Activated T-helper 2 cell treated with anti-CD3 and anti-CD28 coated beads, Interferon-gamma antibody, Interleukin-2, Interleukin-4, amounts not matched to agents 10 μg/mL and 5 μg/mL and 100 μg/mL, durations not matched to agents 14 hours and 24 hours and 36 hours (primary cell): ENCODE measurements at regions not wholly inside any gene's neighbourhood (a gene's known extent, or its start where the extent isn't known, plus 50 kb on each side); places are given as distances from the start of the nearest gene placed in this dataset.

ENCODE experiments used
- DNase-seq: peaks from one replicate; pipeline ENCODE4 v3.0.0; 2021; ENCODE audit warnings: low spot score
- H3K27ac Mint-ChIP-seq: one replicate; pipeline ENCODE4 v1.8.0; 2021; ENCODE audit warnings: mixed read lengths
- H3K27me3 Mint-ChIP-seq: one replicate; pipeline ENCODE4 v1.8.0; 2021; ENCODE audit warnings: low read depth, mixed read lengths
- H3K36me3 Mint-ChIP-seq: one replicate; pipeline ENCODE4 v1.8.0; 2021; ENCODE audit warnings: low read depth, mixed read lengths
- H3K4me1 Mint-ChIP-seq: one replicate; pipeline ENCODE4 v1.8.0; 2021; ENCODE audit warnings: low read depth, mixed read lengths
- H3K4me3 Mint-ChIP-seq: one replicate; pipeline ENCODE4 v1.8.0; 2021; ENCODE audit warnings: low read depth, mild to moderate bottlenecking, moderate library complexity, mixed read lengths
- H3K9me3 Mint-ChIP-seq: one replicate; pipeline ENCODE4 v1.8.0; 2021; ENCODE audit warnings: mixed read lengths
- intact Hi-C: fragments of 100-400 bp; cut with micrococcal nuclease; formaldehyde crosslinking; loops from one replicate; pipeline ENCODE4 v1.15.1; 2023

- no peak overlapping the region for H3K4me3 Mint-ChIP-seq
- intact Hi-C loops = no loop called here
- DNase-seq = no peak
- H3K27me3 Mint-ChIP-seq = no peaks in the 10 kb centered on the region
- no peaks in the 10 kb centered on the region for H3K36me3 Mint-ChIP-seq
- no peak overlapping the region for H3K27ac Mint-ChIP-seq
- peaks cover 20% of the 10 kb centered on the region for H3K9me3 Mint-ChIP-seq
- H3K4me1 Mint-ChIP-seq = no peaks in the 10 kb centered on the region
Measured at GRCh38 chr2:22209545-22209944, 1085.8 kb downstream of the TDRD15 start.

GRCh38 chr2:22213237-22213636, 1089.5 kb downstream of the TDRD15 start:
- Mint-ChIP-seq H3K4me3 (no peak overlapping the region), H3K27me3 (no peaks in the 10 kb centered on the region), H3K27ac (no peak overlapping the region), H3K4me1 (no peaks in the 10 kb centered on the region), H3K9me3 (peaks cover 31% of the 10 kb centered on the region), H3K36me3 (no peaks in the 10 kb centered on the region)
- intact Hi-C loops = no loop called here
- no peak for DNase-seq

GRCh38 chr2:22215517-22215916, 1091.7 kb downstream of the TDRD15 start:
- Mint-ChIP-seq H3K4me1 (no peaks in the 10 kb centered on the region), H3K27me3 (no peaks in the 10 kb centered on the region), H3K27ac (no peak overlapping the region), H3K9me3 (peaks cover 34% of the 10 kb centered on the region), H3K4me3 (no peak overlapping the region), H3K36me3 (no peaks in the 10 kb centered on the region)
- no peak for DNase-seq
- intact Hi-C loops = no loop called here

- DNase-seq = no peak
- intact Hi-C loops = no loop called here
- no peaks in the 10 kb centered on the region for H3K36me3 Mint-ChIP-seq
- no peak overlapping the region for H3K27ac Mint-ChIP-seq
- no peak overlapping the region for H3K4me3 Mint-ChIP-seq
- no peaks in the 10 kb centered on the region for H3K27me3 Mint-ChIP-seq
- no peaks in the 10 kb centered on the region for H3K4me1 Mint-ChIP-seq
- peaks cover 40% of the 10 kb centered on the region for H3K9me3 Mint-ChIP-seq
Measured at GRCh38 chr2:22217881-22218280, 1094.1 kb downstream of the TDRD15 start.

GRCh38 chr2:22221006-22221405, 1097.2 kb downstream of the TDRD15 start:
- no peaks in the 10 kb centered on the region for H3K27me3 Mint-ChIP-seq
- intact Hi-C loops = no loop called here
- no peak overlapping the region for H3K27ac Mint-ChIP-seq

GRCh38 chr2:22238967-22239366, 1115.2 kb downstream of the TDRD15 start:
- intact Hi-C loops = no loop called here
- no peak overlapping the region for H3K4me3 Mint-ChIP-seq
- no peak overlapping the region for H3K27ac Mint-ChIP-seq
- H3K36me3 Mint-ChIP-seq = no peaks in the 10 kb centered on the region
- H3K9me3 Mint-ChIP-seq = peaks cover 23% of the 10 kb centered on the region
- no peaks in the 10 kb centered on the region for H3K4me1 Mint-ChIP-seq
- no peak for DNase-seq
- no peaks in the 10 kb centered on the region for H3K27me3 Mint-ChIP-seq

More at GRCh38 chr2:22221006-22221405, 1097.2 kb downstream of the TDRD15 start:
- Mint-ChIP-seq H3K4me3 (no peak overlapping the region), H3K9me3 (peaks cover 38% of the 10 kb centered on the region), H3K4me1 (no peaks in the 10 kb centered on the region), H3K36me3 (no peaks in the 10 kb centered on the region)
- DNase-seq = no peak

GRCh38 chr2:22247466-22247865, 1123.7 kb downstream of the TDRD15 start:
- Mint-ChIP-seq H3K9me3 (peaks cover 12% of the 10 kb centered on the region), H3K4me1 (no peaks in the 10 kb centered on the region), H3K27ac (no peak overlapping the region), H3K27me3 (no peaks in the 10 kb centered on the region), H3K4me3 (no peak overlapping the region), H3K36me3 (no peaks in the 10 kb centered on the region)
- no peak for DNase-seq
- intact Hi-C loops = no loop called here

GRCh38 chr2:22248851-22249250, 1125.1 kb downstream of the TDRD15 start:
- no peaks in the 10 kb centered on the region for H3K4me1 Mint-ChIP-seq
- no peak overlapping the region for H3K4me3 Mint-ChIP-seq
- H3K36me3 Mint-ChIP-seq = no peaks in the 10 kb centered on the region
- no peak for DNase-seq
- peaks cover 14% of the 10 kb centered on the region for H3K9me3 Mint-ChIP-seq
- no peak overlapping the region for H3K27ac Mint-ChIP-seq
- no peaks in the 10 kb centered on the region for H3K27me3 Mint-ChIP-seq
- intact Hi-C loops = no loop called here

GRCh38 chr2:22253171-22253570, 1129.4 kb downstream of the TDRD15 start:
- Mint-ChIP-seq H3K4me1 (no peaks in the 10 kb centered on the region), H3K36me3 (no peaks in the 10 kb centered on the region), H3K9me3 (peaks cover 17% of the 10 kb centered on the region), H3K4me3 (no peak overlapping the region), H3K27me3 (no peaks in the 10 kb centered on the region), H3K27ac (no peak overlapping the region)
- no peak for DNase-seq
- intact Hi-C loops = no loop called here

- intact Hi-C loops = no loop called here
- peaks cover 40% of the 10 kb centered on the region for H3K9me3 Mint-ChIP-seq
- no peaks in the 10 kb centered on the region for H3K4me1 Mint-ChIP-seq
- H3K27ac Mint-ChIP-seq = no peak overlapping the region
- no peak overlapping the region for H3K4me3 Mint-ChIP-seq
- no peaks in the 10 kb centered on the region for H3K27me3 Mint-ChIP-seq
- no peaks in the 10 kb centered on the region for H3K36me3 Mint-ChIP-seq
- no peak for DNase-seq
Measured at GRCh38 chr2:22261165-22261564, 1123.8 kb upstream of the KLHL29 start.

GRCh38 chr2:22270341-22270740, 1114.6 kb upstream of the KLHL29 start:
- Mint-ChIP-seq H3K36me3 (no peaks in the 10 kb centered on the region), H3K4me1 (no peaks in the 10 kb centered on the region), H3K27ac (no peak overlapping the region), H3K9me3 (peaks cover 27% of the 10 kb centered on the region), H3K4me3 (no peak overlapping the region), H3K27me3 (no peaks in the 10 kb centered on the region)
- no peak for DNase-seq
- intact Hi-C loops = no loop called here

GRCh38 chr2:22273853-22274252, 1111.1 kb upstream of the KLHL29 start:
- Mint-ChIP-seq H3K27me3 (no peaks in the 10 kb centered on the region), H3K9me3 (peaks cover 20% of the 10 kb centered on the region), H3K4me1 (no peaks in the 10 kb centered on the region), H3K4me3 (no peak overlapping the region), H3K27ac (no peak overlapping the region), H3K36me3 (no peaks in the 10 kb centered on the region)
- intact Hi-C loops = no loop called here
- no peak for DNase-seq

GRCh38 chr2:22274661-22275060, 1110.3 kb upstream of the KLHL29 start:
- Mint-ChIP-seq H3K27me3 (no peaks in the 10 kb centered on the region), H3K9me3 (peaks cover 20% of the 10 kb centered on the region), H3K4me1 (no peaks in the 10 kb centered on the region), H3K27ac (no peak overlapping the region), H3K36me3 (no peaks in the 10 kb centered on the region), H3K4me3 (no peak overlapping the region)
- no peak for DNase-seq
- intact Hi-C loops = no loop called here

- Mint-ChIP-seq H3K27me3 (no peaks in the 10 kb centered on the region), H3K4me1 (no peaks in the 10 kb centered on the region), H3K27ac (no peak overlapping the region), H3K4me3 (no peak overlapping the region), H3K9me3 (peaks cover 12% of the 10 kb centered on the region), H3K36me3 (no peaks in the 10 kb centered on the region)
- no peak for DNase-seq
- intact Hi-C loops = no loop called here
Measured at GRCh38 chr2:22276696-22277095, 1108.3 kb upstream of the KLHL29 start.
